ENCODE measurements at regions not wholly inside any gene's neighbourhood (a gene's known extent, or its start where the extent isn't known, plus 50 kb on each side); places are given as distances from the start of the nearest gene placed in this dataset.

DNA sequence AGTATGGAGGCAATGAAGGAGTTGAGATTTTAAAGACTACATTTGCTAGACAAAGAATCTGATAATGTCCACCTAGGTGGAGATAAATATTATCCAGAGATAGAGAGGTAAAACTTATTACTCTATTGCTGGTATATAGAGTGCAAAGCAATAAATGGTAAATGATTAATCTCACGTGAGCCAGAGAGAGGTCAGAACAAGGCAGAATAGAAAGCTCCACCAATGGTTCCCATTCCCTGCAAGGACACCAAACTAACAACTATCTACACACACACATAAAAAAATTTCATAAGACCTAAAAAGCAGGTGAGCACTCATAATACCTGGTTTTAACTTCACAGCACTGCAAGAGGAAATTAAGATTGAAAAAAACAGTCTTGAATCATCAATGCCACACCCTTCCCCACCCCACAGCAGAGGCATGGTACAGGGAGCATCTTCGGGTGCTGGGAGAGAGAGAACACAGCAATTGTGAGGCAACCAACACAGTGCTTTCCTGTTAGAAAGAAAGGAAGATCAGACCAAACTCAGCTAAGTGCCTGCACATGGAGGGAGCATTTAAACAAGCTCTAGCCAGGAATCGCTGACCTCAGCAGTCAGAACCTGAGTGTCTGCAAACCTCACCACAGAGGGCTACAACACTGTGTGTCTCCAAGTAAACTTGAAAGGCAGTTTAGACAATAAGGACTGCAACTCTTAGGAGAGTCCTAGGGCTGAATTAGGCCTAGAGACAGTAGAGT, 1432.6 kb upstream of the TMEFF2 start:
- TF ChIP-seq, protein P1, sequence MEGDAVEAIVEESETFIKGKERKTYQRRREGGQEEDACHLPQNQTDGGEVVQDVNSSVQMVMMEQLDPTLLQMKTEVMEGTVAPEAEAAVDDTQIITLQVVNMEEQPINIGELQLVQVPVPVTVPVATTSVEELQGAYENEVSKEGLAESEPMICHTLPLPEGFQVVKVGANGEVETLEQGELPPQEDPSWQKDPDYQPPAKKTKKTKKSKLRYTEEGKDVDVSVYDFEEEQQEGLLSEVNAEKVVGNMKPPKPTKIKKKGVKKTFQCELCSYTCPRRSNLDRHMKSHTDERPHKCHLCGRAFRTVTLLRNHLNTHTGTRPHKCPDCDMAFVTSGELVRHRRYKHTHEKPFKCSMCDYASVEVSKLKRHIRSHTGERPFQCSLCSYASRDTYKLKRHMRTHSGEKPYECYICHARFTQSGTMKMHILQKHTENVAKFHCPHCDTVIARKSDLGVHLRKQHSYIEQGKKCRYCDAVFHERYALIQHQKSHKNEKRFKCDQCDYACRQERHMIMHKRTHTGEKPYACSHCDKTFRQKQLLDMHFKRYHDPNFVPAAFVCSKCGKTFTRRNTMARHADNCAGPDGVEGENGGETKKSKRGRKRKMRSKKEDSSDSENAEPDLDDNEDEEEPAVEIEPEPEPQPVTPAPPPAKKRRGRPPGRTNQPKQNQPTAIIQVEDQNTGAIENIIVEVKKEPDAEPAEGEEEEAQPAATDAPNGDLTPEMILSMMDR (IDR thresholded peaks at IDR 0.05), result no peak
- TF ChIP-seq EP300 (IDR thresholded peaks at IDR 0.05), result no peak
- TF ChIP-seq POLR2A (IDR thresholded peaks at IDR 0.05), result no peak

Data from sigmoid colon (tissue), 4 donors.